DND-41 (cell line): ENCODE measurements at regions not wholly inside any gene's neighbourhood (a gene's known extent, or its start where the extent isn't known, plus 50 kb on each side); places are given as distances from the start of the nearest gene placed in this dataset.
A peak's percentile ranks its signal among the peaks of the same experiment; 100 is the strongest.

Source experiments
- ATAC-seq: fragments of 200-7000 bp; cut with Tn5 transposase; 3 replicates; pipeline ENCODE4 v1.9.1; 2021; ENCODE audit warnings: low read depth; ENCODE audit not compliant: insufficient read depth
- DNase-seq: peaks from one replicate; pipeline ENCODE4 v3.0.0-alpha.2; 2020
- H2AFZ ChIP-seq: 2 replicates; pipeline ENCODE4 v1.6.0; 2012; ENCODE audit warnings: low read depth, low read length
- H3K27ac ChIP-seq: 2 replicates; pipeline ENCODE4 v1.5.1; 2012; ENCODE audit warnings: low read length, inconsistent platforms
- H3K27me3 ChIP-seq: fragments of 200-600 bp; sonication (generic); 2 replicates; pipeline ENCODE4 v1.6.0; 2012; ENCODE audit warnings: low read length, mild to moderate bottlenecking, inconsistent platforms; ENCODE audit not compliant: insufficient read depth, poor library complexity
- H3K36me3 ChIP-seq: 2 replicates; pipeline ENCODE4 v1.5.1; 2012; ENCODE audit warnings: low read length, inconsistent platforms; ENCODE audit not compliant: insufficient read depth
- H3K4me1 ChIP-seq: 2 replicates; pipeline ENCODE4 v1.5.1; 2012; ENCODE audit warnings: mild to moderate bottlenecking, low read length; ENCODE audit not compliant: insufficient read depth
- H3K4me2 ChIP-seq: 2 replicates; pipeline ENCODE4 v1.6.0; 2012; ENCODE audit warnings: mild to moderate bottlenecking, moderate library complexity, low read length, inconsistent platforms; ENCODE audit not compliant: insufficient read depth
- H3K4me3 ChIP-seq, 2 experiments: fragments of 200-600 bp in 1 of 2; shearing (Covaris generic) in 1 of 2; 2 replicates each; pipeline ENCODE4 v1.5.1; 2012 to 2016; ENCODE audit warnings: inconsistent platforms in 2 of 2, low read length in 2 of 2, mild to moderate bottlenecking in 2 of 2, low read depth in 1 of 2, moderate library complexity in 1 of 2
- H3K79me2 ChIP-seq: 2 replicates; pipeline ENCODE4 v1.6.0; 2012; ENCODE audit warnings: low read length, inconsistent platforms; ENCODE audit not compliant: insufficient read depth
- H3K9ac ChIP-seq: 2 replicates; pipeline ENCODE4 v1.6.0; 2012; ENCODE audit warnings: low read depth, mild to moderate bottlenecking, inconsistent platforms, low read length, moderate library complexity
- H3K9me3 ChIP-seq: 2 replicates; pipeline ENCODE4 v1.5.1; 2012; ENCODE audit warnings: low read length, moderate library complexity, mild to moderate bottlenecking, inconsistent platforms; ENCODE audit not compliant: insufficient read depth, severe bottlenecking
- H4K20me1 ChIP-seq: 2 replicates; pipeline ENCODE4 v1.6.0; 2012; ENCODE audit warnings: low read length; ENCODE audit not compliant: insufficient read depth
- EZH2 ChIP-seq: IDR thresholded peaks from 3 replicates; pipeline ENCODE4 v1.6.1; 2012; ENCODE audit warnings: borderline replicate concordance, low read depth, mild to moderate bottlenecking, moderate library complexity, low read length, inconsistent platforms; ENCODE audit not compliant: severe bottlenecking
- TF ChIP-seq, protein P1 (sequence below): IDR thresholded peaks from 2 replicates; pipeline ENCODE4 v1.5.1; 2012; ENCODE audit warnings: borderline replicate concordance, low read length, moderate library complexity, mild to moderate bottlenecking; ENCODE audit not compliant: poor library complexity, severe bottlenecking; ENCODE audit errors: extremely low read depth

DNA sequence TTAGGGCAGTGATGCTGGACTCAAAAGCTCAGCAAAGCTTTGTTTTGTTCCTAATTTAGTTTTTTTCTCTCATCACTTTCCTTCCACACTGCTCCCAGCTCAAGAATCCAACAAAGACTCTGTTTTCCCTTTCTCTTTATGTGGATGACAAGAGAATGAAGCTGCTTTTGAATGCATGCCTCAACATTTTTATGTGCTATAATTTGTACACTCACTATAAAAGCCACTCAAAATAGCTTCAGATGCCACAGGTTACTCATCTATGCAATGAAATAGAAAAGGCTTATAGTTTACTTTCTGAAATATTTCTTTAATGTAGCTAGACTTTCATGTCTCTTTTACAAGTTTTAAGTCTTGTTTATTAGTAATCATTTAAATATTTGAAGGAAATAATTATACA, 714.9 kb downstream of the OTOL1 start:
- H3K79me2 ChIP-seq = no peaks in the 10 kb centered on the region
- no peaks in the 10 kb centered on the region for H3K36me3 ChIP-seq
- H4K20me1 ChIP-seq = no peaks in the 10 kb centered on the region
- DNase-seq = no peak
- no peaks in the 10 kb centered on the region for H3K4me1 ChIP-seq
- no peak overlapping the region for H3K9ac ChIP-seq
- no peaks in the 10 kb centered on the region for H3K9me3 ChIP-seq
- no peak overlapping the region for H3K4me3 ChIP-seq
- no peaks in the 10 kb centered on the region for H3K27me3 ChIP-seq
- H3K27ac ChIP-seq = no peak overlapping the region
- no peak overlapping the region for H2AFZ ChIP-seq
- no peak for ATAC-seq
- H3K4me2 ChIP-seq = no peak overlapping the region
- no peak for TF ChIP-seq EZH2
- TF ChIP-seq, protein P1, sequence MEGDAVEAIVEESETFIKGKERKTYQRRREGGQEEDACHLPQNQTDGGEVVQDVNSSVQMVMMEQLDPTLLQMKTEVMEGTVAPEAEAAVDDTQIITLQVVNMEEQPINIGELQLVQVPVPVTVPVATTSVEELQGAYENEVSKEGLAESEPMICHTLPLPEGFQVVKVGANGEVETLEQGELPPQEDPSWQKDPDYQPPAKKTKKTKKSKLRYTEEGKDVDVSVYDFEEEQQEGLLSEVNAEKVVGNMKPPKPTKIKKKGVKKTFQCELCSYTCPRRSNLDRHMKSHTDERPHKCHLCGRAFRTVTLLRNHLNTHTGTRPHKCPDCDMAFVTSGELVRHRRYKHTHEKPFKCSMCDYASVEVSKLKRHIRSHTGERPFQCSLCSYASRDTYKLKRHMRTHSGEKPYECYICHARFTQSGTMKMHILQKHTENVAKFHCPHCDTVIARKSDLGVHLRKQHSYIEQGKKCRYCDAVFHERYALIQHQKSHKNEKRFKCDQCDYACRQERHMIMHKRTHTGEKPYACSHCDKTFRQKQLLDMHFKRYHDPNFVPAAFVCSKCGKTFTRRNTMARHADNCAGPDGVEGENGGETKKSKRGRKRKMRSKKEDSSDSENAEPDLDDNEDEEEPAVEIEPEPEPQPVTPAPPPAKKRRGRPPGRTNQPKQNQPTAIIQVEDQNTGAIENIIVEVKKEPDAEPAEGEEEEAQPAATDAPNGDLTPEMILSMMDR = no peak

DNA sequence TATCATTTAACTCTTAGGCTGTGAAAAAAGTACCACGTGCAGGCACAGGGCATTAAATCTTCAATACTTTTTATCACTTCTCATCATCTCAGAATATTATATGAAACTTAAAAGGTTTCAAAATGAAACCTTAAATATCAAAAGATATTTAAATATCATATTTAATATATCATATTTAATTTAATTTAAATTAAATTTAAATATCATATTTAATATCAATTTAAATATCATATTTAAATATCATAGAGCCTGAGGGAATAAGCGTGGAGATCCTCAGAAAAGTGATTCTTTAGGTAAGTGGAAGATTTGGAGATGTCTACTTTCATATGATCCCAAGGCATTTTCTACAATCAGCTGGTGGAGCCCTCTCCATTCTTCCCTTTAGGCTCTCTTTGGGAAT, 716.6 kb downstream of the OTOL1 start:
- no peaks in the 10 kb centered on the region for H3K36me3 ChIP-seq
- no peak for TF ChIP-seq EZH2
- TF ChIP-seq, protein P1 = no peak
- DNase-seq (no peak), ATAC-seq (no peak)
- no peaks in the 10 kb centered on the region for H3K27me3 ChIP-seq
- no peak overlapping the region for H3K9ac ChIP-seq
- H3K79me2 ChIP-seq = no peaks in the 10 kb centered on the region
- H4K20me1 ChIP-seq = no peaks in the 10 kb centered on the region
- no peak overlapping the region for H3K4me2 ChIP-seq
- H3K27ac ChIP-seq = no peak overlapping the region
- H3K4me1 ChIP-seq = no peaks in the 10 kb centered on the region
- no peaks in the 10 kb centered on the region for H3K9me3 ChIP-seq
- H2AFZ ChIP-seq = no peak overlapping the region
- H3K4me3 ChIP-seq = no peak overlapping the region

DNA sequence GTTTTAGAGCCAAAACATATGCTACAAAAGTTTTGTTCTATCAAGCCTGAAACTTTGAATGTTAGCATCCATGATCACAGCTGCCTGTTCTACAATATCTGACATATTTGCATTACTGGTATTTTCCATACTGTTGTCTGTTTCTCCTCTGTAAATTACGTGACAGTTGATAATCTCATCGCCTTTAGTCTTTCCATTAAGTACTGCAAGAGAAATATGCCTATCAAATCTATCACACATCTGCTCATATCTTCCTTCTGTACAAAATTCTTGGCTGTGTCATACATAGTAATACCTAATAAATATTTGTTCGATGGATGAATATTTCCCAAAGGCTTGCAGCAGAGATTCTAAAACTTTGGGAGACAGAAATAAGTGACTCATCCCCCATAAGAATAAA, 717.3 kb downstream of the OTOL1 start:
- Histone ChIP-seq H4K20me1 (no peaks in the 10 kb centered on the region), H3K9ac (no peak overlapping the region), H3K9me3 (no peaks in the 10 kb centered on the region), H3K4me2 (no peak overlapping the region), H3K4me1 (no peaks in the 10 kb centered on the region), H3K27me3 (no peaks in the 10 kb centered on the region), H3K79me2 (no peaks in the 10 kb centered on the region), H3K27ac (no peak overlapping the region), H3K4me3 (no peak overlapping the region), H2AFZ (peak overlapping the region; percentile 32; the same call in 1 of the 2 replicates), H3K36me3 (no peaks in the 10 kb centered on the region)
- ATAC-seq = no peak
- DNase-seq = no peak
- TF ChIP-seq, protein P1 = no peak
- no peak for TF ChIP-seq EZH2

DNA sequence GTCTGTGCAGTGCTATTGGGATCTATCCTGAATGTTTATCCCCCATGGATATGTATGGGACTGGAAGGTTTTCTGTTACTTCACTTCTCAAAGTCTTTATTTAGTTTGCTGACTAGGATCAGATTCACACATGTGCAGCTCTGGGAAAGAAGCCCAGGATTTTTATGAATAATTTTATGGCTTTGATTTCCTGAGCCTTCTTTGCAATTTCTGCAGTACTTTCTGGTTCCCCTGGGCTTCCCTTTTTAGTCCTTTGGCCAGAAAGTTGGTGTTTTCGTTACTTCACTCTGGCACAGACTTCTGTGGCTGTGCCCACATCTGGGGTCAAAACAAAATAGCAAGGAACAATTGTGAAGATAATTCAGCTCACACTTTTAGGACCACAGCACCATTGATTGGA, 721.0 kb downstream of the OTOL1 start:
- Histone ChIP-seq H3K79me2 (no peaks in the 10 kb centered on the region), H4K20me1 (no peaks in the 10 kb centered on the region), H3K9me3 (no peaks in the 10 kb centered on the region), H3K27ac (no peak overlapping the region), H2AFZ (0 out of 2 replicates have a peak overlapping the region, but pooled peaks have one; percentile 22), H3K4me2 (no peak overlapping the region), H3K4me3 (no peak overlapping the region), H3K36me3 (no peaks in the 10 kb centered on the region), H3K9ac (no peak overlapping the region), H3K4me1 (no peaks in the 10 kb centered on the region), H3K27me3 (no peaks in the 10 kb centered on the region)
- no peak for DNase-seq
- ATAC-seq = no peak
- TF ChIP-seq, protein P1 = no peak
- TF ChIP-seq EZH2 = no peak
